ENCODE measurements at regions not wholly inside any gene's neighbourhood (a gene's known extent, or its start where the extent isn't known, plus 50 kb on each side); places are given as distances from the start of the nearest gene placed in this dataset.

DNA sequence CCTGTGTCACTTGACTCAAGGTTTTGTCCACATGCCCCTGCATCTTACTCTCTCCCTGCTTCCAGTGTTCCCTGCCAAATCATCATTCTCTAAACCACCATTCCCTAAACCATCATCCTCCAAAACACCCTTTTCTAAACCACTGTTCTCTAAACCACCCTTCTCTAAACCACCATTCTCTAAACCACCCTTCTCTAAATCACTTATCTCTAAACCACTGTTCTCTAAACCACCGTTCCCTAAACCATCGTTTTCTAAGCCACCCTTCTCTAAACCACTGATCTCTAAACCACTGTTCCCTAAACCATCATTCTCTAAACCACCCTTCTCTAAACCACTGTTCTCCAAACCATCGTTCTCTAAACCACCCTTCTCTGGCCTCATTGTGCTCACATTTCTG is 142.1 kb downstream of the CXCL12 start:
- Histone ChIP-seq H4K20me1 (ENCODE audit: insufficient read depth) (no peaks in the 10 kb centered on the region), H3K9ac (no peak overlapping the region), H3K4me2 (no peak overlapping the region), H3K4me1 (ENCODE audit: control insufficient read depth in 1 of 2, insufficient read depth in 2 of 2, low read depth in 1 of 2, low read length in 1 of 2) (no peaks in the 10 kb centered on the region), H3K9me2 (no peaks in the 10 kb centered on the region), H2AFZ (ENCODE audit: low read depth) (no peak overlapping the region), H3F3A (replicated peaks; ENCODE audit: insufficient read depth) (no peaks in the 10 kb centered on the region), H3K9me3 (no peaks in the 10 kb centered on the region), H3K27ac (ENCODE audit: low read depth in 2 of 2, low read length in 1 of 2) (no peak overlapping the region), H3K4me3 (ENCODE audit: low read depth in 2 of 2, low read length in 1 of 2) (no peak overlapping the region), H3K36me3 (replicated peaks in 1 of 2; ENCODE audit: control insufficient read depth in 1 of 2, insufficient read depth in 2 of 2, low read length in 1 of 2) (no peaks in the 10 kb centered on the region), H3K27me3 (ENCODE audit: insufficient read depth) (no peaks in the 10 kb centered on the region), H3K79me2 (ENCODE audit: insufficient read depth) (no peaks in the 10 kb centered on the region)
- TF ChIP-seq SIN3A (IDR thresholded peaks at IDR 0.05; ENCODE audit: borderline replicate concordance, low read depth, low read length): no peak
- TF ChIP-seq EP300 (IDR thresholded peaks at IDR 0.05; ENCODE audit: borderline replicate concordance in 1 of 2, low read depth in 1 of 2, low read length in 1 of 2): no peak
- TF ChIP-seq RCOR1 (IDR thresholded peaks at IDR 0.05; ENCODE audit: low read length): no peak
- TF ChIP-seq, protein P1, sequence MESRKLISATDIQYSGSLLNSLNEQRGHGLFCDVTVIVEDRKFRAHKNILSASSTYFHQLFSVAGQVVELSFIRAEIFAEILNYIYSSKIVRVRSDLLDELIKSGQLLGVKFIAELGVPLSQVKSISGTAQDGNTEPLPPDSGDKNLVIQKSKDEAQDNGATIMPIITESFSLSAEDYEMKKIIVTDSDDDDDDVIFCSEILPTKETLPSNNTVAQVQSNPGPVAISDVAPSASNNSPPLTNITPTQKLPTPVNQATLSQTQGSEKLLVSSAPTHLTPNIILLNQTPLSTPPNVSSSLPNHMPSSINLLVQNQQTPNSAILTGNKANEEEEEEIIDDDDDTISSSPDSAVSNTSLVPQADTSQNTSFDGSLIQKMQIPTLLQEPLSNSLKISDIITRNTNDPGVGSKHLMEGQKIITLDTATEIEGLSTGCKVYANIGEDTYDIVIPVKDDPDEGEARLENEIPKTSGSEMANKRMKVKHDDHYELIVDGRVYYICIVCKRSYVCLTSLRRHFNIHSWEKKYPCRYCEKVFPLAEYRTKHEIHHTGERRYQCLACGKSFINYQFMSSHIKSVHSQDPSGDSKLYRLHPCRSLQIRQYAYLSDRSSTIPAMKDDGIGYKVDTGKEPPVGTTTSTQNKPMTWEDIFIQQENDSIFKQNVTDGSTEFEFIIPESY (IDR thresholded peaks at IDR 0.05; ENCODE audit: borderline replicate concordance, low read depth): no peak
- TF ChIP-seq, protein P2, sequence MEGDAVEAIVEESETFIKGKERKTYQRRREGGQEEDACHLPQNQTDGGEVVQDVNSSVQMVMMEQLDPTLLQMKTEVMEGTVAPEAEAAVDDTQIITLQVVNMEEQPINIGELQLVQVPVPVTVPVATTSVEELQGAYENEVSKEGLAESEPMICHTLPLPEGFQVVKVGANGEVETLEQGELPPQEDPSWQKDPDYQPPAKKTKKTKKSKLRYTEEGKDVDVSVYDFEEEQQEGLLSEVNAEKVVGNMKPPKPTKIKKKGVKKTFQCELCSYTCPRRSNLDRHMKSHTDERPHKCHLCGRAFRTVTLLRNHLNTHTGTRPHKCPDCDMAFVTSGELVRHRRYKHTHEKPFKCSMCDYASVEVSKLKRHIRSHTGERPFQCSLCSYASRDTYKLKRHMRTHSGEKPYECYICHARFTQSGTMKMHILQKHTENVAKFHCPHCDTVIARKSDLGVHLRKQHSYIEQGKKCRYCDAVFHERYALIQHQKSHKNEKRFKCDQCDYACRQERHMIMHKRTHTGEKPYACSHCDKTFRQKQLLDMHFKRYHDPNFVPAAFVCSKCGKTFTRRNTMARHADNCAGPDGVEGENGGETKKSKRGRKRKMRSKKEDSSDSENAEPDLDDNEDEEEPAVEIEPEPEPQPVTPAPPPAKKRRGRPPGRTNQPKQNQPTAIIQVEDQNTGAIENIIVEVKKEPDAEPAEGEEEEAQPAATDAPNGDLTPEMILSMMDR (IDR thresholded peaks at IDR 0.05): no peak
- no peak for TF ChIP-seq RXRA (IDR thresholded peaks at IDR 0.05; ENCODE audit: borderline replicate concordance, low read depth)
- no peak for TF ChIP-seq SMC3 (IDR thresholded peaks at IDR 0.05; ENCODE audit: low read depth, low read length)
- no peak for TF ChIP-seq RFX5 (IDR thresholded peaks at IDR 0.05; ENCODE audit: low read length)
- no peak for TF ChIP-seq POLR2AphosphoS5 (IDR thresholded peaks at IDR 0.05; ENCODE audit: low read depth, low read length)
- DNase-seq: no peak
- CTCF ChIA-PET: interaction anchor here (1.4 kb wide), 1 partner anchor 69 kb away, joined by 5 read pairs; no protein-coding TSS in a partner anchor
- POLR2A ChIA-PET: no interaction called here
- 25% methylated on average over 3 of the region's 3 CpGs for WGBS (ENCODE audit: low lambda C conversion rate)

DNA sequence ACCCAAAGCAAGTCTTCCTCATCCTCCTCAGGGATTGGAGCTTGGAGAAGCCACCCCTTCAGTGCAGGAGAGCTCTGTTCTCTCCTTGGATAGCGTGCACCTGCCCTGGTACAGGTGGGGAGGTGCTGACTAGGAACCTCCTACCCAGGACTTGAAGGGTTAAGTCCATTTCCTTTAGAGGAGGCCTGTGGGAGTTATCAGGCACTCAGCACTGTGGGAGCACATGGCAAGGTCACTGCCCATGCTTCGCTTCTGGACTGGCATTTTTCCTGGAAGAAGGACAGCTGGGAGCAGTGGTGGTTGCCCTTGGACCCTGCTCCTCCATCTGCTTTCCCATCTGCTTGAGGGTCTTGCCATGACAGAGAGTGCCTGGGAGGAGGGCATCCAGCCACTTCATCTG is 142.8 kb downstream of the CXCL12 start:
- no peak overlapping the region for H3K4me2 ChIP-seq
- no peaks in the 10 kb centered on the region for H3K27me3 ChIP-seq (ENCODE audit: insufficient read depth)
- no peak overlapping the region for H2AFZ ChIP-seq (ENCODE audit: low read depth)
- no peaks in the 10 kb centered on the region for H3F3A ChIP-seq (replicated peaks; ENCODE audit: insufficient read depth)
- no peak overlapping the region for H3K27ac ChIP-seq (ENCODE audit: low read depth in 2 of 2, low read length in 1 of 2)
- 0% methylated on average over 1 of the region's 2 CpGs for WGBS (ENCODE audit: low lambda C conversion rate)
- no peaks in the 10 kb centered on the region for H3K9me2 ChIP-seq
- H3K4me1 ChIP-seq (ENCODE audit: control insufficient read depth in 1 of 2, insufficient read depth in 2 of 2, low read depth in 1 of 2, low read length in 1 of 2): no peaks in the 10 kb centered on the region
- no peak for DNase-seq
- H3K4me3 ChIP-seq (ENCODE audit: low read depth in 2 of 2, low read length in 1 of 2): no peak overlapping the region
- H3K9me3 ChIP-seq: no peaks in the 10 kb centered on the region
- CTCF ChIA-PET: no interaction called here
- POLR2A ChIA-PET: no interaction called here
- no peak for TF ChIP-seq SIN3A (IDR thresholded peaks at IDR 0.05; ENCODE audit: borderline replicate concordance, low read depth, low read length)
- TF ChIP-seq, protein P3, sequence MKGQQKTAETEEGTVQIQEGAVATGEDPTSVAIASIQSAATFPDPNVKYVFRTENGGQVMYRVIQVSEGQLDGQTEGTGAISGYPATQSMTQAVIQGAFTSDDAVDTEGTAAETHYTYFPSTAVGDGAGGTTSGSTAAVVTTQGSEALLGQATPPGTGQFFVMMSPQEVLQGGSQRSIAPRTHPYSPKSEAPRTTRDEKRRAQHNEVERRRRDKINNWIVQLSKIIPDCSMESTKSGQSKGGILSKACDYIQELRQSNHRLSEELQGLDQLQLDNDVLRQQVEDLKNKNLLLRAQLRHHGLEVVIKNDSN (IDR thresholded peaks at IDR 0.05; ENCODE audit: borderline replicate concordance, low read depth): no peak
- TF ChIP-seq MEF2A (IDR thresholded peaks at IDR 0.05; ENCODE audit: borderline replicate concordance, low read depth): no peak
- no peak for TF ChIP-seq SMC3 (IDR thresholded peaks at IDR 0.05; ENCODE audit: low read depth, low read length)
- TF ChIP-seq FOXJ3 (CRISPR knock-in tag; IDR thresholded peaks at IDR 0.05): no peak
- no peak for TF ChIP-seq EP300 (IDR thresholded peaks at IDR 0.05; ENCODE audit: borderline replicate concordance in 1 of 2, low read depth in 1 of 2, low read length in 1 of 2)
- no peaks in the 10 kb centered on the region for H3K36me3 ChIP-seq (replicated peaks in 1 of 2; ENCODE audit: control insufficient read depth in 1 of 2, insufficient read depth in 2 of 2, low read length in 1 of 2)
- H4K20me1 ChIP-seq (ENCODE audit: insufficient read depth): no peaks in the 10 kb centered on the region
- H3K9ac ChIP-seq: no peak overlapping the region
- H3K79me2 ChIP-seq (ENCODE audit: insufficient read depth): no peaks in the 10 kb centered on the region
